OCI-LY3 (cell line): ENCODE measurements at regions not wholly inside any gene's neighbourhood (a gene's known extent, or its start where the extent isn't known, plus 50 kb on each side); places are given as distances from the start of the nearest gene placed in this dataset.
"Not testable (repeated sequence)": the region's sequence is repeated elsewhere in the genome, so short reads cannot be mapped to it uniquely, and the experiment has no call there.

Experiments used
- H2AFZ ChIP-seq: fragments of 200-600, 300-600 bp; shearing (Covaris generic); 2 replicates; pipeline ENCODE4 v1.6.0; 2014; ENCODE audit warnings: antibody characterized with exemption, low read depth, low read length
- H3K27ac ChIP-seq: fragments of 200-600, 300-600 bp; sonication (generic); 2 replicates; pipeline ENCODE4 v1.5.1; 2014; ENCODE audit warnings: mild to moderate bottlenecking, low read length, moderate library complexity, mixed read lengths
- H3K27me3 ChIP-seq: fragments of 200-600, 300-600 bp; sonication (generic); 2 replicates; pipeline ENCODE4 v1.6.1; 2014; ENCODE audit warnings: low read depth, low read length, mixed read lengths
- H3K36me3 ChIP-seq: fragments of 200-600, 300-600 bp; sonication (generic); replicated peaks from 2 replicates; pipeline ENCODE3; 2014; ENCODE audit warnings: low read depth, low read length, mixed read lengths
- H3K4me1 ChIP-seq: fragments of 300-600, 200-600 bp; sonication (generic); 2 replicates; pipeline ENCODE4 v1.6.1; 2014; ENCODE audit warnings: low read length, mixed read lengths
- H3K4me2 ChIP-seq: fragments of 200-600, 300-600 bp; sonication (generic); 2 replicates; pipeline ENCODE4 v1.6.1; 2014; ENCODE audit warnings: low read length, mixed read lengths
- H3K4me3 ChIP-seq: fragments of 300-600, 200-600 bp; sonication (generic); 2 replicates; pipeline ENCODE4 v1.5.1; 2014; ENCODE audit warnings: antibody characterized with exemption, mild to moderate bottlenecking, low read length, moderate library complexity
- H3K79me2 ChIP-seq: fragments of 300-600, 200-600 bp; shearing (Covaris generic); 2 replicates; pipeline ENCODE4 v1.6.1; 2014; ENCODE audit warnings: mild to moderate bottlenecking, low read length, mixed read lengths
- H3K9ac ChIP-seq: fragments of 300-600, 200-600 bp; shearing (Covaris generic); 2 replicates; pipeline ENCODE4 v1.6.0; 2014; ENCODE audit warnings: mild to moderate bottlenecking, low read length, moderate library complexity
- H3K9me3 ChIP-seq: fragments of 200-600, 300-600 bp; shearing (Covaris generic); 2 replicates; pipeline ENCODE4 v1.6.1; 2014; ENCODE audit warnings: low read length, mixed read lengths; ENCODE audit not compliant: insufficient read depth
- H4K20me1 ChIP-seq: fragments of 200-600, 300-600 bp; sonication (generic); 2 replicates; pipeline ENCODE4 v1.6.1; 2016; ENCODE audit warnings: low read length, mixed read lengths; ENCODE audit not compliant: insufficient read depth
- CTCF ChIP-seq: fragments of 200-600, 300-600 bp; sonication (generic); IDR thresholded peaks from 2 replicates; pipeline ENCODE4 v1.5.1; 2014; ENCODE audit warnings: antibody characterized with exemption, low read length, low read depth
- EZH2phosphoT487 ChIP-seq: fragments of 200-600 bp; shearing (Covaris generic); IDR thresholded peaks from 2 replicates; pipeline ENCODE4 v1.6.1; 2018; ENCODE audit warnings: antibody characterized with exemption, mixed run types, low read depth

DNA sequence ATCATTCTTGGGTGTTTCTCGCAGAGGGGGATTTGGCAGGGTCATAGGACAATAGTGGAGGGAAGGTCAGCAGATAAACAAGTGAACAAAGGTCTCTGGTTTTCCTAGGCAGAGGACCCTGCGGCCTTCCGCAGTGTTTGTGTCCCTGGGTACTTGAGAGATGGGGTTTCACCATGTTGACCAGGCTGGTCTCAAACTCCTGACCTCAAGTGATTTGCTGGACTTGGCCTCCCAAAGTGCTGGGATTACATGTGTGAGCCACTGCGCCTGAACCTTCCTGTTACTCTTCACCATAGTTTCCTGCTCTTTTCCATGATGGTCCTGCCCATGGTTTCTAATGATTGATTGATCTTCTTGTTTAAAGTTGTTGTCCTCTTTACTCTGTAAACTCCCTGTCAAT lies 207.9 kb downstream of the BCAS1 start:
- not testable (repeated sequence) for H3K4me3 ChIP-seq, H3K79me2 ChIP-seq, H3K9ac ChIP-seq, H3K27ac ChIP-seq, H3K36me3 ChIP-seq, H3K27me3 ChIP-seq, H3K9me3 ChIP-seq, H3K4me2 ChIP-seq, H2AFZ ChIP-seq, H4K20me1 ChIP-seq
- peaks cover 24% of the 10 kb centered on the region for H3K4me1 ChIP-seq

- H3K4me2 ChIP-seq, H3K9ac ChIP-seq, H3K9me3 ChIP-seq, H3K27me3 ChIP-seq, H2AFZ ChIP-seq, H4K20me1 ChIP-seq, H3K79me2 ChIP-seq, H3K4me3 ChIP-seq, H3K36me3 ChIP-seq, H3K27ac ChIP-seq: not testable (repeated sequence)
- H3K4me1 ChIP-seq = peaks cover 20% of the 10 kb centered on the region
These were observed 208.3 kb downstream of the BCAS1 start for GRCh38 chr20:53862136-53862397.

DNA sequence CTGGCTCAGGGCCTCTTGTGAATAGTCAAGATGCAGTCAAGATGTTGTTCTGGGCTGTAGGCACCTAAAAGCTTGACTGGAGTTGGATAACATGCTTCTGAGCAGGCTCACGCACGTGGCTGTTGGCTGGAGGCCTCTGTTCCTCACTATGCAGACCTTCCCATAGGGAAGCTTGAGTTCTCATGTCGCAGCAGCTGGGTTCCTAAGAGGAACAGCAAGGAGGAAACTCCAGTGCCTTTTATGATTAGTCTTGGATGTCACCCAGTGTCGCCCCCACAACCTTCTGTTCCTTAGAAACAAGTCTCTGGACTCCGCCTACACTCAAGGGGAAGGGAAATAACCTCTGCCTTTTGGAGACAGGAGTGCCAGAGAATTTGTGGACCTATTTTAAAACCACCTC lies 210.7 kb downstream of the BCAS1 start:
- peaks cover 5% of the 10 kb centered on the region; the same call in 1 of the 2 replicates for H3K27me3 ChIP-seq
- no peak overlapping the region for H3K9ac ChIP-seq
- no peaks in the 10 kb centered on the region for H3K9me3 ChIP-seq
- no peaks in the 10 kb centered on the region for H4K20me1 ChIP-seq
- TF ChIP-seq EZH2phosphoT487 = no peak
- no peak for TF ChIP-seq CTCF
- no peak overlapping the region for H3K4me3 ChIP-seq
- no peaks in the 10 kb centered on the region for H3K4me1 ChIP-seq
- H2AFZ ChIP-seq = no peak overlapping the region
- H3K27ac ChIP-seq = no peak overlapping the region
- no peaks in the 10 kb centered on the region for H3K79me2 ChIP-seq
- no peaks in the 10 kb centered on the region for H3K36me3 ChIP-seq
- H3K4me2 ChIP-seq = no peak overlapping the region

GRCh38 chr20:53859009-53859408 lies 211.4 kb downstream of the BCAS1 start:
- not testable (repeated sequence) for H3K36me3 ChIP-seq, H3K4me3 ChIP-seq, H3K27me3 ChIP-seq, H4K20me1 ChIP-seq, H3K9ac ChIP-seq, H3K27ac ChIP-seq, H3K9me3 ChIP-seq, H3K79me2 ChIP-seq, H3K4me2 ChIP-seq, H2AFZ ChIP-seq, H3K4me1 ChIP-seq

GRCh38 chr20:53858516-53858915 lies 211.9 kb downstream of the BCAS1 start:
- H3K79me2 ChIP-seq, H3K9me3 ChIP-seq, H3K36me3 ChIP-seq, H4K20me1 ChIP-seq, H3K4me2 ChIP-seq, H2AFZ ChIP-seq, H3K27ac ChIP-seq, H3K27me3 ChIP-seq, H3K4me1 ChIP-seq, H3K9ac ChIP-seq, H3K4me3 ChIP-seq: not testable (repeated sequence)

- no peak overlapping the region for H3K9ac ChIP-seq
- peaks cover 5% of the 10 kb centered on the region; the same call in 1 of the 2 replicates for H3K27me3 ChIP-seq
- H3K4me1 ChIP-seq = no peaks in the 10 kb centered on the region
- TF ChIP-seq CTCF (no peak), EZH2phosphoT487 (no peak)
- no peak overlapping the region for H3K27ac ChIP-seq
- no peaks in the 10 kb centered on the region for H3K36me3 ChIP-seq
- H3K4me3 ChIP-seq = no peak overlapping the region
- no peak overlapping the region for H3K4me2 ChIP-seq
- H2AFZ ChIP-seq = no peak overlapping the region
- H4K20me1 ChIP-seq = no peaks in the 10 kb centered on the region
- no peaks in the 10 kb centered on the region for H3K9me3 ChIP-seq
- H3K79me2 ChIP-seq = no peaks in the 10 kb centered on the region
These were observed 212.6 kb downstream of the BCAS1 start for GRCh38 chr20:53857723-53858236.
